GM19023 (cell line): ENCODE measurements at regions not wholly inside any gene's neighbourhood (a gene's known extent, or its start where the extent isn't known, plus 50 kb on each side); places are given as distances from the start of the nearest gene placed in this dataset.

Experiments used
- ATAC-seq: cut with Tn5 transposase; IDR thresholded peaks from one replicate; pipeline ENCODE4 v1.9.1; 2021; ENCODE audit warnings: mild to moderate bottlenecking, moderate library complexity; ENCODE audit not compliant: unreplicated experiment

DNA sequence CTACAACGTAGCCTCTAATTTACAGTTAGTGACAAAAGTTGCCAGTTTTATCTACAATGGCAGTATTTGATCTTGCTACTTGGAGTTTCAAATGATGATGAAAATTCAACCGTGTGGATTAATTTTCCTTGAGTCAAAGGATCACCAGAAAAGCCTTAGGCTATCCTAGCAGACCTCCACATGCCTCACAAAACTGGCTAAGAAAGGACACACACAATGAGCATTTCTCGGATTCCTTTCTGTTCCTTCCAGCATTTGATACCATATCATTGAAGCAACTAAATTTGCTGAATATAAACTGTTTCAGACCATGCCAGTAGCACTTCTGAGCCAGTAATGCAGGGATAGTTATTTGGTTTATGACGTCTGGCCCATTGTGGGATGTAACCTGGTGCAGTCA lies 587.4 kb upstream of the MDFIC2 start:
- ATAC-seq: no peak

GRCh38 chr3:70890020-70890394 lies 577.6 kb upstream of the MDFIC2 start:
- ATAC-seq: no peak

GRCh38 chr3:70889162-70890019 lies 577.0 kb upstream of the MDFIC2 start:
- ATAC-seq: no peak

DNA sequence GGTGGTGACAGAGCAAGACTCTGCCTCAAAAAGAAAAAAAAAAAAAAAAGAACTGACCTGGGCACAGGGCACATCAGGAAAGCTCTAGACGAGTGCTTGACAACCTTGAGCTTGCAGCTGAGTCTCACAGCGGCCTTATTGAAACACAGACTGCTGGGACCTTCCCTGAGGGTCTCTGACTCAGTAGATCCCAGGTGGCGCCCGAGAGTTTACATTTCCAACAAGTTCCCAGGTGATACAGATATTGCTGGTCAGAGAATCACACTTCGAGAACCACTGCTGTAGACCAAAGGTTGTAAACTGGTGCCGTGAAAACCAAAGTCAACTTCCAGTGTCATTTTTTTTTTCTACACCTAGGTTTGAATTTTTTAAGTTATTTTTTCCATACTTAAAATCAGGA lies 573.2 kb upstream of the MDFIC2 start:
- ATAC-seq: no peak

DNA sequence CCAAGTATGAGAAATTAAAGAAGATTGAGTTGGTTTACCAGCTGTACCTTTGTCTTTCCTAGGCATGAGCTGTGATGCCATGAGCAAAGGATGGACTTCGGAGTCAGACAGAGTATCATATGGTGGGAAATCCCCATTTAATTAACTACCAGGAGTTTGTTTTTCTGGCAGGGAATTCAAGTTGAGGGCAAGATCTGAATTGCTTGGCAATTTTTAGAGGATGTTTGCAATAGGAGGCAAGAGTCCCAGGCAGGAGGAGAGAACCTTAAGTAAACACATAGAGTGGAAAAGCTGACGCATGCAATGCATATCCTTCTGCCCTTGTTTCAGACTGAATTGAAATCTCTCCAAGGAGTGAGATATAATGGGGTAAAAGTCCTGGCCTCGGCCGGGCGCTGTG lies 569.7 kb upstream of the MDFIC2 start:
- ATAC-seq: no peak

DNA sequence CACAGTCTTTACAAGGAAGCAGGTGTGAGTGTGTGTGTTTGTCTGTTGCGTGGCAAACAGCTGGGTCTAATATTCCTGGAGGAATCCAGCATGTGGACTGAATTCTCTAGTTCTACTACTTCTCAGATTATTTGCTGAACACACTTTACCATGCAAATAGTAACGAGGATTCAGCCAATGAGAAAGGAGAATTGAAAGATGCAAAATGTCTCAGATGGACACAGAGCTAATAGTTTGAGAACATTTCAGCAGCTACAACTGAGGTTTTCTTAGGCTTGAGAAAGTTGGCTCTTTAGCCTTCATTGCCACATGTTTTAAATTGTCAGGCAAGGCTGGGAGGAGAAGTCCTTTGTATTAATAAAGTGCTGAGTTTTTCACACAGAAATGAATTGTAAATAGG lies 568.0 kb upstream of the MDFIC2 start:
- no peak for ATAC-seq

- no peak for ATAC-seq
Observed at GRCh38 chr3:70876154-70876553, 563.7 kb upstream of the MDFIC2 start.

- ATAC-seq: no peak
Observed at GRCh38 chr3:70874196-70874595, 561.8 kb upstream of the MDFIC2 start.

GRCh38 chr3:70873686-70874085 lies 561.2 kb upstream of the MDFIC2 start:
- ATAC-seq: no peak

DNA sequence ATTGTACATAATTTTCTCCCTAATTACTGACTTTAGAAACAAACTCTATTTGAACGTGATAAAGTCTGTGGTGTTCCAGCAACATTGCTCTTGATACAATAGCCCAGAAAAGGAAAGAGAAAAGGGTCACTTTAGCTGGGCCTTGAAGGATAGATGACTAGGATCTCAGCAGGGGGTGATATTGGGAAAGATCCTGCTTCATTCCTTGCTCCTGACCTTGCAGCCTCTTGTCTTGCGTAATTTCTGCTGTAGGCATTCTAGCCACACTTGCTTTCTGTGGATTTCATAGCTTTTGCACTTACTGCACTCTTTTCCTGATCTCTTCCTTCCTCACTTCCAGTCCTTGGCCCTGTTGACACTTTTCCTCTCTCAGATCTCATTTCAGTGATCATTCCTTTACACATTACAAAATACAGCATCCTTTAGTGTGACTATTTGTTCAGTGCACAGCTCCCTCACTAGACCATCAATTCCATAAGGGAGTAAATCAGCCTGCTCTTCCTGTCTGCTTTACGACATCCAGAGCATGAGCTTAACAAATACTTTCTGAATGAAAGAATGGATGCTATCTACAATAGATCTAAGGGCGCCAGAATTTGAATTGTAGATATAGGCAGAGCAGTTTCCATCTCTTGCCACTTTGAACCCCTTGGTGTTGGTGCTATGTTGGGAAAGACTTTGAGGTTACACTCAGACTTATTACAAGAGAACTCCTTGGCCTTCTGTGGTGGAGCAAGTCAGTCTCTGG lies 559.6 kb upstream of the MDFIC2 start:
- no peak for ATAC-seq

DNA sequence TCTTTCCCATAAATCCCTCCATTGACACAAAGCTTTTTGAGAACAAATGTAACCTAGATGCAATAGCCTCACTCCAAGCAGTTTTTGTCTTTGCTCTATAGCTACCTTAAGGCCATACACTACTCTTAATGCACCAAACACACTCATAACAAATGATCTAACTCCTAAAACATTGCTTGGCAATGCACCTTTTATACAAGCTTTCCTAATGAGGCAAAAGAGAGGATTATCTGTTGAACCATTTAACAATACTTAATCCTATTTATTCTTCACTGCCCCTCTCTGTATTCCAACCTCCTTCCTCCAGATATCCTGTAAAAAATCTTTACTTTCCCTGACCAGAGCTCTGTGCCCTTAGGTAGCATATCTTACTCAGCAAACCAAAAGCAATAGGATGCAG lies 558.1 kb upstream of the MDFIC2 start:
- ATAC-seq: no peak

DNA sequence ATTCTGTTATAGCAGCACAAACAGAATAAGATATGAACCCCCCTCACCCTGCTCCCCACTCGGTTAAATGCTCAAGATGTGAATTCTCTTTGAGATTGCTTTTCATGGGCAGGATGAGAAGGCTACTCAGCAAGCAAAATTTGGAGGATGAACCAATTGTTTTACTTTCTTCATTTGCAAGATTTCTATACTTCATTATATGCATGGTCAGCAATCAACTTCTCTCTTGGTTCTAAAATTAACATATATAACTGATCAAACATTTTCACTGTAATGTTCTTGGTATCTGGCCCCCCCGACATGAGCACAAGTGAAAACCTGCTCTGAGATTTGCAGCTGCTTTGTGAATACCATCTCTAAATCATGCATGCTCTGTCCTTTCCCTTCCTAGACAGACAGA lies 556.1 kb upstream of the MDFIC2 start:
- no peak for ATAC-seq

DNA sequence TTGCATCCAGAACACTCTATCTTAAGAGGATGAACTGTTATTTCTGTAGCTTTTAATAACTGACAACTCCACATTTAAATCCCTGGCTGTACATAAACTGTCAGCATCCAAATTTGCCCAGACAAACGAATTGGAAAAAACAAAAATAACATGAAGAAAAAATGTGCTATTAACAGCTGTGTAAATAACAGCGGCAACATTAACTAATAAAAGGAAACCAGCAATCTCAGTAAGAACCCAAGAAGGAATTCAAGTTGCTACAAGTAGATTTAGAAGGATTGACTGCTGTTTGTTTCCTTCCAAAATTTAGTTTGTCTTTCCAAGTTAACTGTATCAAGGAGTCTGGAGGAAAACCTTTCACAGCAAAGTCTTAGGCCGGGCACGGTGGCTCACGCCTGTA lies 550.6 kb upstream of the MDFIC2 start:
- no peak for ATAC-seq

GRCh38 chr3:70861855-70862254 lies 549.4 kb upstream of the MDFIC2 start:
- no peak for ATAC-seq

- ATAC-seq: no peak
Observed at GRCh38 chr3:70861234-70861633, 548.8 kb upstream of the MDFIC2 start.

GRCh38 chr3:70857916-70858315 lies 545.5 kb upstream of the MDFIC2 start:
- ATAC-seq: no peak

GRCh38 chr3:70856414-70857162 lies 544.1 kb upstream of the MDFIC2 start:
- no peak for ATAC-seq

DNA sequence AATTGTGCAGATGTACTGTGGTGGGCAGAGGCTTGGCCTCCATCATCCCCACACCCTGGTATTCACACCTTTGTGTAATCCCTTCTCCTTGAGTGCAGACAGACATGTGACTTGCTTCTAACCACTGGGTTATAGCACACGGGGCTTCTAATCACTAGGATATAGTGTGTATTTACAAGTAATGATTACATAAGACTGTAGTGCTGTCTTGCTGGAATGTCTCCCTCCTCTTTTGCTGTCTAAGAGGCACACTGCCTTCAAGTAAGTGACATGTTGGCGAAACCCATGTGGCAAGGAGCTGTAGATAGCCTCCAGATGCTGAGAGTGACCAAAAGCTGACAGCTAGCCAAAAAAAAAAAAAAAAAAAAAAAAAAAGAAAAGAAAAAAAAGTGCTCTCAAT lies 542.7 kb upstream of the MDFIC2 start:
- no peak for ATAC-seq

- no peak for ATAC-seq
Observed at GRCh38 chr3:70854108-70854507, 541.7 kb upstream of the MDFIC2 start.

- ATAC-seq: no peak
Observed at GRCh38 chr3:70853161-70853944, 540.9 kb upstream of the MDFIC2 start.
